Body of pancreas (tissue), 4 donors: ENCODE measurements at regions not wholly inside any gene's neighbourhood (a gene's known extent, or its start where the extent isn't known, plus 50 kb on each side); places are given as distances from the start of the nearest gene placed in this dataset.

ENCODE experiments used
- ATAC-seq: fragments of 150-250 bp; one replicate; pipeline ENCODE4 v1.9.1; 2016
- DNase-seq, 4 donors: peaks; one replicate each; pipeline ENCODE4 v3.0.0-alpha.2; 2019
- H3K27ac ChIP-seq, 4 donors: fragments of 200-600 bp; sonication (generic); 1 replicate in 3 of 4; 2 replicates in 1 of 4; pipeline versions ENCODE4 v1.5.1 to v1.6.1; 2016 to 2019; ENCODE audit warnings: mild to moderate bottlenecking in 1 of 4, mixed read lengths in 1 of 4, moderate library complexity in 1 of 4
- H3K27me3 ChIP-seq, 2 donors: fragments of 200-600 bp; sonication (generic); one replicate each; pipeline ENCODE4 v1.6.0; 2016; ENCODE audit warnings: mild to moderate bottlenecking in 1 of 2
- H3K36me3 ChIP-seq, 2 donors: fragments of 200-600 bp; sonication (generic); replicated peaks in 1 of 2; 2 replicates each; pipeline ENCODE4 v1.5.1; 2016; ENCODE audit warnings: low read depth in 2 of 2; ENCODE audit not compliant: insufficient read depth in 1 of 2
- H3K4me1 ChIP-seq: fragments of 200-600 bp; sonication (generic); one replicate; pipeline ENCODE4 v1.6.0; 2016
- H3K4me3 ChIP-seq, 2 donors: fragments of 200-600 bp; sonication (generic); 1 replicate in 1 of 2; 2 replicates in 1 of 2; pipeline ENCODE4 v1.5.1; 2016 to 2019
- H3K9me3 ChIP-seq, 3 donors: fragments of 200-600 bp; sonication (generic); 1 replicate in 2 of 3; 2 replicates in 1 of 3; pipeline ENCODE4 v1.5.1; 2016
- POLR2A ChIP-seq, 3 donors: fragments of 450-650 bp; IDR thresholded peaks; one replicate each; pipeline ENCODE4 v1.6.1; 2016; ENCODE audit warnings: antibody characterized with exemption in 3 of 3, mild to moderate bottlenecking in 2 of 3
- WGBS, 2 donors: methylation state at CpG; one replicate each; pipeline ENCODE4 v1.1.5; 2017; 5-methylcytosine and 5-hydroxymethylcytosine counted together
- intact Hi-C: fragments of 100-400 bp; cut with DNase I; formaldehyde crosslinking; loops from one replicate; pipeline ENCODE4 v1.15.1; 2023
- TF ChIP-seq, protein P1 (sequence below), 7 experiments: fragments of 450-650 bp in 4 of 7; fragments of 200-600 bp in 3 of 7; sonication (generic) in 3 of 7; IDR thresholded peaks; one replicate each; pipeline ENCODE4 v1.5.1; 2016 to 2019; ENCODE audit warnings: antibody characterized with exemption in 7 of 7

DNA sequence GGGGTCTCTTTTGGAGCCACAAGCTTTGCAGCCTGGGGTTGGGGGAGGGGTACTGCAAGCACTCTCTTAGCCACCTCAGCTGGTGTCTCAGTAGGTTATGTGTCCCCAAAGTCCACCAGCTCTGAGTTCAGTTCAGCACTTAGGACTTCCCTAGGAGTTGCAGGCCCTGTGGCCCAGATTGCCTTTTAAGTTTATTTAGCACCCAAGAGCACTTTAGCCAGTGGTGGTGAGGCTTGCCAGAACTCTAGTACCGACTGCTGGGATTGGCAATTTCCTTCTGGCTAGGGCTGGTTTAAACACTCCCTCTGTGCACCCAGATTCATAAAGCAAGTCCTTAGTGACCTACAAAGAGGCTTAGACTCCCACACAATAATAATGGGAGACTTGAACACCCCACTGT lies 489.9 kb upstream of the RPS6KA3 start:
- intact Hi-C loops, result no loop called here
- ATAC-seq (no peak), DNase-seq (no peak)
- H3K4me1 ChIP-seq, result no peaks in the 10 kb centered on the region
- no peaks in the 10 kb centered on the region for H3K36me3 ChIP-seq
- H3K27me3 ChIP-seq, result no peaks in the 10 kb centered on the region
- no peak for TF ChIP-seq POLR2A (IDR thresholded peaks at IDR 0.05)
- TF ChIP-seq, protein P1, sequence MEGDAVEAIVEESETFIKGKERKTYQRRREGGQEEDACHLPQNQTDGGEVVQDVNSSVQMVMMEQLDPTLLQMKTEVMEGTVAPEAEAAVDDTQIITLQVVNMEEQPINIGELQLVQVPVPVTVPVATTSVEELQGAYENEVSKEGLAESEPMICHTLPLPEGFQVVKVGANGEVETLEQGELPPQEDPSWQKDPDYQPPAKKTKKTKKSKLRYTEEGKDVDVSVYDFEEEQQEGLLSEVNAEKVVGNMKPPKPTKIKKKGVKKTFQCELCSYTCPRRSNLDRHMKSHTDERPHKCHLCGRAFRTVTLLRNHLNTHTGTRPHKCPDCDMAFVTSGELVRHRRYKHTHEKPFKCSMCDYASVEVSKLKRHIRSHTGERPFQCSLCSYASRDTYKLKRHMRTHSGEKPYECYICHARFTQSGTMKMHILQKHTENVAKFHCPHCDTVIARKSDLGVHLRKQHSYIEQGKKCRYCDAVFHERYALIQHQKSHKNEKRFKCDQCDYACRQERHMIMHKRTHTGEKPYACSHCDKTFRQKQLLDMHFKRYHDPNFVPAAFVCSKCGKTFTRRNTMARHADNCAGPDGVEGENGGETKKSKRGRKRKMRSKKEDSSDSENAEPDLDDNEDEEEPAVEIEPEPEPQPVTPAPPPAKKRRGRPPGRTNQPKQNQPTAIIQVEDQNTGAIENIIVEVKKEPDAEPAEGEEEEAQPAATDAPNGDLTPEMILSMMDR (IDR thresholded peaks at IDR 0.05), result no peak
- no peak overlapping the region for H3K27ac ChIP-seq
- H3K9me3 ChIP-seq, result no peaks in the 10 kb centered on the region
- no peak overlapping the region for H3K4me3 ChIP-seq
- 67 to 100% methylated on average over 1 of the region's 1 CpG for whole genome bisulfite sequencing, 2 donors

GRCh38 chrX:20753076-20753475 lies 486.4 kb upstream of the RPS6KA3 start:
- Histone ChIP-seq H3K36me3 (no peaks in the 10 kb centered on the region), H3K27ac (no peak overlapping the region), H3K4me1 (no peaks in the 10 kb centered on the region), H3K4me3 (no peak overlapping the region), H3K27me3 (no peaks in the 10 kb centered on the region), H3K9me3 (no peaks in the 10 kb centered on the region)
- TF ChIP-seq POLR2A (IDR thresholded peaks at IDR 0.05), result no peak
- TF ChIP-seq, protein P1 (IDR thresholded peaks at IDR 0.05), result no peak
- 47 to 53% methylated on average over 3 of the region's 3 CpGs for WGBS, 2 donors
- DNase-seq, result no peak
- intact Hi-C loops, result no loop called here
- no peak for ATAC-seq

DNA sequence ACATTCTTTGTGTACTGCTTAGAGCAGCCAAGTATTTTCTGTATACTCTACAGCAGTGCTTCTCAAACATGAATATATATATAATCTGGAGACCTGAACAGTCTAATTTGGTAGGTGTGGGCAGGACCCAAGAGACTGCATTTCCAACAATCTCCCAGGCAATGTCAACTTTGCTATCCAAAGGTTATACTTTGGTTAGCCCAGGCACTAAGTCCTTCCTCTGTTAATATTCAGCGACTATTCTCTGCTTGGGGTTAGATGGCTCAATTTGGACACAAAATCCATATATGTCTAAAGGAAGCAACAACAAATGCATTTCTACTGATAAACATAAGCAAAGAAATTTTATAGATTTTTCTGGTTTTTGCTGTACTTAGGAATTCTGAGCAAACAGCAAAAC lies 480.0 kb upstream of the RPS6KA3 start:
- ATAC-seq, result no peak
- no peak for DNase-seq
- no peak for TF ChIP-seq POLR2A (IDR thresholded peaks at IDR 0.05)
- TF ChIP-seq, protein P1 (IDR thresholded peaks at IDR 0.05), result no peak
- Histone ChIP-seq H3K9me3 (no peaks in the 10 kb centered on the region), H3K27ac (no peak overlapping the region), H3K27me3 (no peaks in the 10 kb centered on the region), H3K4me1 (no peaks in the 10 kb centered on the region), H3K36me3 (no peaks in the 10 kb centered on the region), H3K4me3 (no peak overlapping the region)
- 64% methylated on average over 1 of the region's 1 CpG for WGBS, 2 donors
- intact Hi-C loops, result no loop called here

GRCh38 chrX:20743046-20743445 lies 476.3 kb upstream of the RPS6KA3 start:
- Histone ChIP-seq H3K36me3 (no peaks in the 10 kb centered on the region), H3K4me1 (no peaks in the 10 kb centered on the region), H3K27me3 (no peaks in the 10 kb centered on the region), H3K4me3 (no peak overlapping the region), H3K27ac (no peak overlapping the region), H3K9me3 (no peaks in the 10 kb centered on the region)
- no peak for TF ChIP-seq POLR2A (IDR thresholded peaks at IDR 0.05)
- TF ChIP-seq, protein P1 (IDR thresholded peaks at IDR 0.05), result no peak
- DNase-seq (no peak), ATAC-seq (no peak)
- intact Hi-C loops, result no loop called here
- WGBS, 2 donors, result 60 to 66% methylated on average over 2 of the region's 2 CpGs

GRCh38 chrX:20742106-20742505 lies 475.4 kb upstream of the RPS6KA3 start:
- H3K4me3 ChIP-seq, result no peak overlapping the region
- H3K36me3 ChIP-seq, result no peaks in the 10 kb centered on the region
- no peaks in the 10 kb centered on the region for H3K27me3 ChIP-seq
- ATAC-seq (no peak), DNase-seq (peak in 1 of 4 donors; percentile 10)
- H3K9me3 ChIP-seq, result no peaks in the 10 kb centered on the region
- intact Hi-C loops, result no loop called here
- no peak overlapping the region for H3K27ac ChIP-seq
- no peaks in the 10 kb centered on the region for H3K4me1 ChIP-seq
- WGBS, 2 donors, result 41 to 54% methylated on average over 3 of the region's 3 CpGs
- TF ChIP-seq, protein P1 (IDR thresholded peaks at IDR 0.05), result no peak
- no peak for TF ChIP-seq POLR2A (IDR thresholded peaks at IDR 0.05)
